ENCODE measurements at regions not wholly inside any gene's neighbourhood (a gene's known extent, or its start where the extent isn't known, plus 50 kb on each side); places are given as distances from the start of the nearest gene placed in this dataset.

DNA sequence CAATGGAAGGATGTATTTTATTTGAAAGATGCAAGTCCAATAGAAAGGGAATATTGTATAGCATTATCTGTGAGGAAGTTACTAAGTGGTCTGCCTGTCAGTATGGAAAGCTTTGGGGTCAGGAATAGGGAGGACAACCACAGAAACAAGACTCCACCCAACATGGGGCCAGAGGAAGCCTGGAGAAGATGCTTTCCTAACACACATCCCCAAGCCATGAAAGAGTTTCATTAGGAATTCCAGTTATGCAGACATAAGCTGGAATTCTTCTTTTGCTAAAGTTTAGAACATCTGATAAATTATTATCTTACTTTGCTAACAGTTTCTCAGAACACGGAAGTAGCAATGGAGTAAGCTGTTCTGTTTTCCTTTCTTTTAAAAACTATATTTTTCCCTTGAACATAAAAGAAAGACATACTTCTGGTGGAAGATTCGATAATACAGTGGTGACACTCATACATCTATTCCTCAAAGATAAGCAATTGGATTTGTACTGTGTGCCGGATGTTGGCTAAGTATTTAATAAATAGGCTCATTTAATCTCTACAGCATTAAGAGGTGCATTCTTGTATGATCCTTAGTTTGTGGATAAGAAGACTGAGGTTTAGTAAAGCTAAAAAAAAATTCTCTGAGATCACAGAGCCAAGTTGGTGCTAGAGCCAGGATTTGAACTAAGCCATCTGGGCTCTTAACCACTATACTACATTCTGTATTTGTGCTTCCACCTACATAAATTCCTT, 51.0 kb upstream of the GAS7 start:
- Histone ChIP-seq H3K9me3 (peaks cover 0 to 5% (median 0%) of the 10 kb centered on the region in 12 donors), H3K27ac (no peak overlapping the region), H3K4me3 (no peak overlapping the region), H3K36me3 (no peaks in the 10 kb centered on the region), H3K4me1 (peaks cover 0 to 6% (median 0%) of the 10 kb centered on the region in 12 donors), H3K27me3 (no peaks in the 10 kb centered on the region)
- intact Hi-C loops (cut with DNase I), result loop anchor here in 2 of 10 donors (10.0 kb wide), 1 partner anchor 65 kb away; no protein-coding TSS in a partner anchor
- ATAC-seq (no peak), DNase-seq (no peak)
- 49 to 63% (median 52%) methylated on average over 3 of the region's 3 CpGs for WGBS, 4 donors
- TF ChIP-seq, protein P1, sequence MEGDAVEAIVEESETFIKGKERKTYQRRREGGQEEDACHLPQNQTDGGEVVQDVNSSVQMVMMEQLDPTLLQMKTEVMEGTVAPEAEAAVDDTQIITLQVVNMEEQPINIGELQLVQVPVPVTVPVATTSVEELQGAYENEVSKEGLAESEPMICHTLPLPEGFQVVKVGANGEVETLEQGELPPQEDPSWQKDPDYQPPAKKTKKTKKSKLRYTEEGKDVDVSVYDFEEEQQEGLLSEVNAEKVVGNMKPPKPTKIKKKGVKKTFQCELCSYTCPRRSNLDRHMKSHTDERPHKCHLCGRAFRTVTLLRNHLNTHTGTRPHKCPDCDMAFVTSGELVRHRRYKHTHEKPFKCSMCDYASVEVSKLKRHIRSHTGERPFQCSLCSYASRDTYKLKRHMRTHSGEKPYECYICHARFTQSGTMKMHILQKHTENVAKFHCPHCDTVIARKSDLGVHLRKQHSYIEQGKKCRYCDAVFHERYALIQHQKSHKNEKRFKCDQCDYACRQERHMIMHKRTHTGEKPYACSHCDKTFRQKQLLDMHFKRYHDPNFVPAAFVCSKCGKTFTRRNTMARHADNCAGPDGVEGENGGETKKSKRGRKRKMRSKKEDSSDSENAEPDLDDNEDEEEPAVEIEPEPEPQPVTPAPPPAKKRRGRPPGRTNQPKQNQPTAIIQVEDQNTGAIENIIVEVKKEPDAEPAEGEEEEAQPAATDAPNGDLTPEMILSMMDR (IDR thresholded peaks at IDR 0.05), result no peak
- no peak for TF ChIP-seq POLR2A (IDR thresholded peaks at IDR 0.05)

Data from heart left ventricle (tissue), 16 donors.